HG03039 (cell line): ENCODE measurements at regions not wholly inside any gene's neighbourhood (a gene's known extent, or its start where the extent isn't known, plus 50 kb on each side); places are given as distances from the start of the nearest gene placed in this dataset.
"Not testable (repeated sequence)": the region's sequence is repeated elsewhere in the genome, so short reads cannot be mapped to it uniquely, and the experiment has no call there.

Experiments used
- ATAC-seq: cut with Tn5 transposase; IDR thresholded peaks from one replicate; pipeline ENCODE4 v1.9.1; 2021; ENCODE audit warnings: mild to moderate bottlenecking, moderate library complexity; ENCODE audit not compliant: unreplicated experiment

DNA sequence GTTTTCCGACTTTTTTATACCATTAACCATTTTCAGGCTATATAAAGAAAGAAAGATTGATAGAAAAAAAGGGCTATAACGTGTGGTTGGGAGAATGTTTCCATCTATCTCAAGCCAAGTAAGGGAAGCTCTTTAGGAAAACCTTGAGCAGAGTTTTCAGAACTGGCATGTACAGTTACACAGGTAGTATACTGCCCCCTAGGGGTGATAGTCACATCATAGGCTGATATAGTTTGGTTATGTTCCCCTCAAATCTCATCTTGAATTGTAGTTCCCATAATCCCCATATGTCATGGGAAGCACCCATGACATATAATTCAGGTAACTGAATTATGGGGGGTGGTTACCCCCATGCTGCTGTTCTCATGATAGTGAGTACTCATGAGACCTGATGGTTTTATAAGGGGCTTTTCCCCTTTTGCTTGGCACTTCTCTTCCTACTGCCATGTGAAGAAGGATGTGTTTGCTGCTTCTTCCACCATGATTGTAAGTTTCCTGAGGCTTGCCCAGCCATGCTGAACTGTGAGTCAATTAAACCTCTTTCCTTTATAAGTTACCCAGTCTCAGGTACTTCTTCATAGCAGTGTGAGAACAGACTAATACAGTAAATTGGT is 186.8 kb downstream of the TMA16 start:
- ATAC-seq, result peak; percentile 68

DNA sequence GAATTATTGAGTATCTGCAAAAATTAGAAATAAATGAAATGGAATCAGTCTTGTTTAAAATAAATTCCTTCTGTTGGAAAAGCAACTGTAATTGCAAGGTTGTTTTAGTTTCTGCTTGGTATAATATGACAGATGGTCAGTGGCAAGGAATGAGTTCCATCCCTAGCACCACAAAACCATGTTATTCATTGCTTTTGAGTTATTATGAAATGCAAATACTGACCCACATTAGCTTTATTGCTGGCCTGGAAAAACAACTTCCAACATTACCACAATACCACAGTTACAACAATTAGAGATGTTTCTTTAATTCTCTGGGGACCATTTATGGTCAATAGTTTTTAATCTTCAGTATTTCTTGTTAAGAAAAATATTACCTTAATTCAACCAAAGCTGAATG is 194.4 kb downstream of the TMA16 start:
- ATAC-seq, result no peak

DNA sequence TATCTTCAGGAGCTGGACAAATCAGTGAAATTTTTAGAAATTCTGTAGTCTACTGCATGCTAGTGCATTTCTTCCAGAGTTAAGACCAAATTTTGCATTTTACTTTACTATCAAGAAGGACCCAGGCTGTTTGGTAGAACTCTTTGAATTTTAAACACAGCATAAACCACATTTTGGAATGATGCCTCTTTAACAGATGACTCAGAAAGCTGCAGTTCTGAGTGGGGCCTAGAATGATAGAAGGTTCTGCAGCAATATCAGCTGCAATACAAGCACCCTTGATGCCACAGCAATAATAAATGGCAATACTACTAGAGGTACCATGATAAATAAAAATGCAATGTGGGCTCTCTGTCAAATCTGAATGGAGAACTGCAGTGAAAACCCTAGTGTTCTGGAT is 198.7 kb downstream of the TMA16 start:
- ATAC-seq, result no peak

DNA sequence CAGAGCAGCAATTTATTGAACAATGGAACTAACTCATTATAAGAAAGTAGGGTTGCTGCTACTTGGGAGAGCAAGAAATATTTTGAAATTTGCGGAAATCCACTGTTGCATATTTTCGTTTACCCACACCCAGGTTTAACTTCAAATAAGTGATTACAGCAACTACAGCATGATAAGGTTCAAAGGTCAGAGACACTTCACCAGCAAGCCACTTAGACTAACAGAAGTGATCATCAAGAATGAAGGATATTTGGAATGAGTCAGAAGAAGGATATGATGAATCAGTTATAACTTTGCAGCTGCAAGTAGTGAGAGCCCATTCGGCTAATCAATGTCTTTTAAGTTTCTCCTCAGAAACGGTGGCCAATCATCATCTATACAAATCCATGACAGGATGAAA is 199.3 kb downstream of the TMA16 start:
- no peak for ATAC-seq

DNA sequence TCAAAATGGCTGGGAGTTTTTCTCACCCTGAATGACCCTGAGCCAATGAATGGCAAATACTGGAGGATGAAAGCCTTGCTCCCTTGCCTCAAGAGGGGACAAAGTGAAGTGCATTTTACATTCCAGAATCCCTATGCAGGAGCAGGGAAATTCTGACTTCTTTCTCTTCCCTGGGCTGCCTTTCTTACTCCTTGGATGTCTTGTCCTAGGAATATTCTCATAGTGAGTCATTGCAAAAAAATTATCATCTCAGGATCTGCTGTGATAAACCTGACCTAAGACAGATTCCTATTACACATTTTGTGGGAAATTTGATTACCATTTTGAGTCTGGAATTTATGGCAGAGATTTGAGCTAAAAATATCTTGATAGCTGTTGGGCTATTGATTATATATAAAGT is 199.9 kb downstream of the TMA16 start:
- ATAC-seq, result no peak

DNA sequence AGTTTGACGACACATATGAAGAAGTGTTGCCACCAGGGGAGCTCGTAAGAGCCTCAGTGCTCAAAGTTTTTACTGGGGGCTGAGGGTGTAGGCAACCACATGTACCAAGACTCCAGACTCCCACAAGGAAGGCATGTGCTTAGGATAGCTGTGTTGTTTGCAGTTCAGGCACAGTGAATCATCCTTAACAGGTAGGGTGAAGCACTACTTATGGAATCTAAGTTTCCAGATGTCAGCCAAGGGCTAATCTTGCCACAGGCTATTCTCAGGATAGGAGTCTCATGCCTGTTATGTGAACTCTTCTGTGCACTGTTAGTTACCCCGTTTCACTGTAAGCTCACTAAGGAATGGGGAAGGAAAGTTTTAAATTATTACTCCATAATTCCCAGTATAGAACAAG is 202.6 kb downstream of the TMA16 start:
- no peak for ATAC-seq

DNA sequence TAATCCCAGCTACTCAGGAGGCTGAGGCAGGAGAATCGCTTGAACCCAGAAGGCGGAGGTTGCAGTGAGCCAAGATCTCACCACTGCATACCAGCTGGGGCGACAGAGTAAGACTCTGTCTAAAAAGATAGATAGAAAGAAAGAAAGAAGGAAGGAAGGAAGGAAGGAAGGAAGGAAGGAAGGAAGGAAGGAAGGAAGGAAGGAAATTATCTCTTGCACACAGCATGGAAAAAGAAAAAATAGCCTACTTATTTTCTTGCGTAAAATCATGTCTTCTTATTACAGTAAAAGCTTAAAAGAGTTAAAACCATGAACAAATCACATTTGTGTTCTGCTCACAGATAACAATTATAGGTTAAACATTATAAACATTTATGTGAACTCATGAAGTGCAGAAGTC is 205.9 kb downstream of the TMA16 start:
- not testable (repeated sequence) for ATAC-seq

DNA sequence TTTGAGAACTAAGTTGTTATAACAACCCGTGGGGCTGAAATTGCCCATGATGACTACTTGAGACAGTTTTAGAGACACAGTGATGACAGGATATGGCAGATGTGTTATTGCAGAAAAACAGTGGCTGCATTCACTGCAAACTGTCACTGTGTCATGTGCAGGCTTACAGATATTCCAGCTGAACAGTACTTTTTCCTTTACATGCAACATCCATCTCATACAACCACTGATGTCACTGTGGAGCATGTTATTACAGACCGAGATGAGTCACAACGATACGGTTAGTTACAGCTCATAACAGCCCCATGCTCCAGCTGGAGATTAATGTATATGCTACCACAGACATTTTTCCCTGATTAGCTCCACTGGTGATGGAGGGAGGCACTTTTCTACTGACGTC is 207.4 kb downstream of the TMA16 start:
- ATAC-seq, result peak; percentile 99

DNA sequence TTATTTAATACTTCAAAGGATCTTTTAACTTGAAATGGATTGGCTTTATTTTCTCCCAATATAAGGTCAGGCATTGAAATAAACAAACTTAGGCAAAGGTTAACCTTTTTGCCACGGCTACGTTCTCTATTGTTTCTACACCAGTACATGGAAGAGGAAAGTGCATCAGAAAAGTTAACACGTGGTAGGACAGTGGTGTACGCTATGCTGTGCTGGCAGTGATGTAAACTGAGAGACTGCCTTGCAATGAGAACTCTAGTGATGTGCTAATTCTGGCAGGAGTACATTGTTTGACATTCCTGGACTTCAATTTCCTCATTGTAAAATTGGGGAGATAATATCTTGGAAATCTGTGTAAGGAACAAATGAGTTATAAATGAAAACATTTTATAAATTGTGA is 208.2 kb downstream of the TMA16 start:
- ATAC-seq, result no peak

DNA sequence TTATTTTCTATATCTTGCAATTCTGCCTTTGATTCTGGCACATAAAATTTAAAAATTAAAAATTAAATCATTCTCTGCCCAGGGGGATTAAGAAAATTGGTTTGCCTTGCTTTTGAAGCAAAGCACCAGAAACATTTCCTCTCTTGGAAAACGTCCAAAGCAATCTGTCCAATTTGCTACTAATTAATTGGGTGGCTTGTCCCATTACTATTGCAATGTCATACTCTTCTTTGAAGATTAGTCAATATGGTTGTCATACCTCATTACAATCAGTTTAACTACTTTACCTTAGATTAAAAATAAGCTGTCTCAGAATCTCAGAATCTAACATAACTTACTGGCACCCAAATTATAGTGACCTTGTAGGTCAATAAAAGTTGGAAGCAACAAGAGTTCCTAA is 208.8 kb downstream of the TMA16 start:
- no peak for ATAC-seq

DNA sequence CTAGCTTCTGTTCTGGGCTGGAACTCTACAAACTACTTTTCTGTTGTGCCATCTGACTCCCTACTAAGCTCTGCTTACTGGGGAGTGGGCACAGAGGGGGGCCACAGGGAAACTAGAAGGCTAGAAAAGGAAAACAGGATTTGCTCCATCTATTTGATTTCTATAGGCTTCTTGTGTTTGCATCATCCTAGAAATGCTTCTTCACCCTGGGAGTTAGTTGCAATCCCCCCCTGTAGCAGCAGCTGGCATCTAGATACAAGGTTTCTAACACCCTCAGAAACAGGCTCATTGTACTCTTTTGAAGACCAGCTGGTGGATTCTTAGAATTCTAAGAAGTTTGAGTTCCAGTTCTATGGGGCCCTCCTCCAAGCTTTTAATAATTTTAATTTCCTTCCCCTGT is 213.4 kb downstream of the TMA16 start:
- no peak for ATAC-seq

DNA sequence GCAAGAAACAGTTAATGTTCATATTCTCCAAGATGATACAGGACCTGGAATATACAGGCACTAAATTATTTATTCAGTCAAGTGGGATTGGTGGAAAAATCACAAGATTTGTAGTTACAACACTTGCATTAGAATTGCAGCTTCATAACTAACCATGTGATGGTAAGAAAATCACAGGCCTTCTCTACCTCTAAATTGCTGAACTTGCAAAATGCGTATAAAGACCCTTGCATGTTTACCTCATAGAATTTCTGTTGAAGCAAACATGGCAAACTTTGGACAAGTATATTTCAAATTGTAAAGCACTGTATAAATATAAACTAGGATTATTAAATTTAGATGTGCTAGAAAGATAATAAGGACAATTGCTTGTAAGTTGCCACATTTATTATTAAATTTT is 215.1 kb downstream of the TMA16 start:
- ATAC-seq, result no peak

DNA sequence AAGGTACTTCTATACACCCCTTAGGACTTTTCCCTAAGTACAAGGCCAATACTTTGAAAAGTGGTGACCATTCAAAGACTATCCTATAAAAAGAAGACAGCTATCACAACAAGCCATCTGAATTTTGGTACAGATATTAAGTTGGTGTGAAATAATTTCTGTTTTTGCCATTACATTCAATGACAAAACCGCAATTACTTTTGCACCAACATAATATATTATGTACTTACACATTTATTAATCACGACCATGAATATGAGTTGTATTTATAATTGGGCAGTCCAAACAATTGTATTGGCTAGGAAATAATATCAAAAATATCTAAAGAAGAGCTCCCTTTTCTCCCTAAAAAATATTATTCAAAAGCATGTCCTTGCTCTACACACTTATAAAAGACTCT is 215.7 kb downstream of the TMA16 start:
- ATAC-seq, result no peak

DNA sequence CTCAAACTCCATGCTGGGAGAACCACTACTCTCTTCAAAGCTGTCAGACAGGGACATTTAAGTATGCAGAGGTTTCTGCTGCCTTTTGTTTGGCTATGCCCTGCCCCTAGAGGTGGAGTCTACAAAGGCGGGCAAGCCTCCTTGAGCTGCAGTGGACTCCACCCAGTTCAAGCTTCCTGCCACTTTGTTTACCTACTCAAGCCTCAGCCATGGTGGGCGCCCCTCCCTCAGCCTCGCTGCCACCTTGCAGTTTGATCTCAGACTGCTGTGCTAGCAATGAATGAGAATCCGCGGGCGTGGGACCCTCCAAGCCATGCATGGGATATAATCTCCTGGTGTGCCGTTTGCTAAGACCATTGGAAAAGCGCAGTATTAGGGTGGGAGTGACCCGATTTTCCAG is 230.0 kb downstream of the TMA16 start:
- not testable (repeated sequence) for ATAC-seq

DNA sequence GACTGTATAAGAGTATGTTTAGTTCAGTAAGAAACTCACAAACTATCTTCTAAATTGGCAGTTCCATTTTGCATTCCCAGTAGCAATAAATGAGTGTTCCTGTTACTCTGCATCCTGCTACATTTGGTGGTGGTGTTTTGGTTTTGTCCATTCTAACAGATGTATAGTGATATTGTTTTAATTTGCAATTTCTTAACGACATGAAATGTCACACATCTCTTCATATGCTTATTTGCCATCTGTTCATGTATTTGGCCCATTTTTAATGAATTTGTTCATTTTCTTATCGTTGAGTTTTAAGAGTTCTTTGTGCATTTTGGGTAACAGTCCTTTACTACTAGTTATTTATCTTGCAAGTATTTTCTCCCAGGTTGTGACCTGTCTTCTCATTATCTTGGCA is 232.2 kb downstream of the TMA16 start:
- ATAC-seq, result no peak

DNA sequence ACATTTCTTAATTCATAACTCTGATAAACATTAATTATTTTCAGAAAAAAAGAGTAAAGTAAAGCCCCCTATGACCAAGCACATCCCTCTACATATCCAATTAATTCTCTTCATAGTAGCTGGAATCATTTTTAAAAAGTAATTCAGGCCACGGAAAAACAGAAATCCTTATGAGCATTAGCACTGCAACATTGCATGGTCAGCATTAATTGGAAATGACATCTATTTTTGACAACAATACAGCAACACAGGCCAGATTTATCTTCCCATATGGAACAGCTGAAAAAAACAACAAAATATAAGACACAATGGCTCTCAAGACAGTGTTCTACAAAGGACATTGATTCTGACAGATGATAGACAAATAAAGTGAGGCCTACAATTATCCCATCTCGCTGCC is 236.6 kb downstream of the TMA16 start:
- ATAC-seq, result no peak

DNA sequence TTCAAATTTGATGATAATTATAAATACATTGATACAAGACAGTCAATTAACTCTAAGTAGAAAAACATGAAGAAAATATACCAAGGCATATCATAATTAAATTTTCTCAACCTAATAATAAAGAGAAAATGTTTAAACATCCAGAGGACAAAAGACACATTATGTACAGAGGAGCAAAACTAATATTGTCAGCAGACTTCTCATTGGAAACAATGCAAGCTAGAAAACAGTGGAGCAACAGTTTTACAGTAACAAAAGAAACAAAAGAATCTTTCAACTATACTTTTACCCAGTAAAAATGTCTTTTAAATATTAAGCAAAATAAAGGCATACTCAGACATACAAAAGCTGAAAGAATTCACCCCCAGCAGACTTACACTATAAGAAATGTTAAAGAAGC is 238.0 kb downstream of the TMA16 start:
- no peak for ATAC-seq

DNA sequence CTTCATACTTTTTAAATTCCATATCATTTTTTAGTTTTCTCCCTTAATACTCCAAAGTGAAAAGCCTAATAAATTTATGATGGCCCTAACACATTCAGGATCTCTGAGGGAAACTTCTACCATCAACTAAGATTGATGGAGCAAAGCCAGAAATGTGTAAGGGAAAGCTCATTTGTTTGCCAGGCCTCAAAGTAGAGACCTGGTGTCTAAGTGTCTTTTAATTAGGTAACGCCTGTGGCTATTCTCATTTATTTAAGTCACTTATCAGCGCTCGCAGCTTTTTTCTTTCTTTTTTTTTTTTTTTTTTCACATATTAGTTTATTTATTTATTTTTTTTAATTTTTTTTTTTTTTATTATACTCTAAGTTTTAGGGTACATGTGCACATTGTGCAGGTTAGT is 242.4 kb downstream of the TMA16 start:
- no peak for ATAC-seq

DNA sequence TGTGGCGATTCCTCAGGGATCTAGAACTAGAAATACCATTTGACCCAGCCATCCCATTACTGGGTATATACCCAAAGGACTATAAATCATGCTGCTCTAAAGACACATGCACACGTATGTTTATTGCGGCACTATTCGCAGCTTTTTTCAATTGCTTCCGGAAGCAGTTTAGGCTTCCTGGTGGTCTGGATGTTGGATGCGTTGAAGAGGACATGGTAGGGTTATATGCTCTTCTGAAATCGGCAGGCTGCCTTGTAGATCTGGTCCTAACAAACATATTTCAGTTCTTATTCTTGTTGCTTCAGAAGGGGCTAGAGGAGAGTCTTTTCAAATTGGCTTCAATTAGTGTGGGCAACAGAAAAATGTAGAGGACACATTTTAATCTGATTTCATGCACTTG is 243.4 kb downstream of the TMA16 start:
- not testable (repeated sequence) for ATAC-seq

DNA sequence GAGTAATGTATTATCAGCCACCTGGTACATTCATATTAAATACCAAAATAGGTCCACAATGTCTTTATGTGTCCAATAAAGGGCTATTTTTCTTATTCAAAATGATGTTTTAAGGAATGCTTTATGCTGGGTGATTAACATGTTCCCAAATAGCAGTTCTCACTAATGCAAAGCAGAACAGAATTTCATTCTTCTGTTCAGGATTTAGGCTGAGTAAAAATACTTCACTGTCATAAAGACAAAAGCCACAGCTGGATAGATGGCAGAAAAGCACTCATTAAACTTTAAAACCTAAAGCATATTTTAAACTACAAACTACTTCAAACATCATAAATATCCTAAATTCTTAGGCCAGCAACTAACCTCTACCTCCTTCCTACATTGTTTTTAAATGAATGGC is 244.0 kb downstream of the TMA16 start:
- no peak for ATAC-seq

DNA sequence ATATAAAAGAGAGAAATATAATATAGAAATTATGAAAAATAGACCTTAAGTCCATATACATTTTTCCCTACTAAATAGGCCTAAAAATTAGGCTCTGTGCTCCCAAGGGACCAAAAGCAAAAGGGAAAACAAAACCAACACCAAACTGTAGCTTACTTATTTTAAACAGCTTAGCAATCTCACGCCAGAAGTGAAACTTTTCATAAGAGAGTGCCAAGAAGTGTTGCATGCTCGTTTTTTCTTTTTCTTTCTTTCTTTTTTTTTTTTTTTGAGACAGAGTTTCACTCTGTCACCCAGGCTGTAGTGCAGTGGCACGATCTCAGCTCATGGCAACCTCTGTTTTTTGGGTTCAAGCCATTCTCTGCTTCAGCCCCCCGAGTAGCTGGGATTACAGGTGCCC is 250.4 kb downstream of the TMA16 start:
- peak; percentile 94 for ATAC-seq

DNA sequence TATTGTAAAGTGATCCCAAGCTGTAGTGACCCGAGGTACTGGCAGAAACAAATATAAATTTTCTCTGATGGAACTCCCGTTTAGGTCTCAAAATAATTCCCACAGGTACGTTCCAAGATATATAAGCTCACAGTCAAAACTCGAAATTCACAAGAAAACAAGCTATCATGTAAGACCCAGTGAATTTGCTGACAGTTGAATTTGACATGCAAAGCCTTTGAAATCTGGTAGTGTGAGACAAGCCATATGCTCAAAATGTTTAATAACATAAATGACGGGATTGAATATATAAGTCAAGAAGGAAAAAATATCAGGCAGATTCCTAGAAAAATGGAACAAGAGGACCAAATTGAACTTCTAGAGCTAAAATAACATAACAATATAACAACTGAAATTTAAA is 252.8 kb downstream of the TMA16 start:
- ATAC-seq, result no peak

DNA sequence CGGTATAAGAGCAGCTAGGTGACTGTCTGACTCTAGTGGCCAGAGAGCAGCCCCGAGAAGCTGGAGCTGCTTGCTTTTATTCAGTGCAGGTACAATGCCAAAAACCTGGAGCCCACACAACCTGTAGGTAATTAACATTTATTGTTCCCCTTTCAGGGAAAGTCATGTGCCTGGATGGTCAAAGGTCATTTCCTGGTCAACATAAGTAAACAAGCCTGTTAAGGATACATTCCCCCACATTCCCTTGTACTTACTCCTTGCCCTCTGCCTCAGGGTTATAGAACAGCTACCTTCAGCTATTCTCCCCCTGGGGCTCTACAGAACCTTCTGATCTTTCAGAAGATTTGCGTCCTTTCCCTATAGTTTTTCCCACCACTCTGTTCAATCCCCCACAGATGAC is 253.4 kb downstream of the TMA16 start:
- ATAC-seq, result no peak

DNA sequence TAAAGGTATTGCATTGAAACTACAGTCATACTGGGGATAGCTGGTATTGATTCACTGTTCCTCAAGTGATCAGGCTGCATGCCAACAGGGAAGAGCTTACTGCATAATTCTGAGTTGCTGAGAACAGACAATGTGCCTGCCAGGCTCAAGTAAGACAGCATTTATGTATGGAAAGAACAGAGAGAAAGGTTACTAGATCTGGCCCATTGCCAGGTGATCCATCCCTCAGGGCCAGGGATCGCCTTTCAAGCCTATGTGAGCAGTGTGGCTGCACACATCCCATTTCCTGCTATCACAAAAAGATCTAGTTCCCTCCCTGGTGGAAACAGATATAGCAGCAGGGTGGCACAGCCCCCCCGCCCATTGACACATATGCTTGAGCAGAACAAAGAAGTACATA is 254.0 kb downstream of the TMA16 start:
- ATAC-seq, result no peak
